HUES48 (cell line): ENCODE measurements at regions not wholly inside any gene's neighbourhood (a gene's known extent, or its start where the extent isn't known, plus 50 kb on each side); places are given as distances from the start of the nearest gene placed in this dataset.

Source experiments
- H3K27ac ChIP-seq: one replicate; pipeline ENCODE4 v1.7.0; 2013; ENCODE audit warnings: low read depth, low read length, inconsistent platforms
- H3K27me3 ChIP-seq: 2 replicates; pipeline ENCODE4 v1.6.1; 2013; ENCODE audit warnings: mild to moderate bottlenecking, low read length; ENCODE audit not compliant: control insufficient read depth, insufficient read depth
- H3K36me3 ChIP-seq: 2 replicates; pipeline ENCODE4 v1.6.1; 2013; ENCODE audit warnings: low read length; ENCODE audit not compliant: control insufficient read depth, insufficient read depth
- H3K4me1 ChIP-seq: 2 replicates; pipeline ENCODE4 v1.6.1; 2013; ENCODE audit warnings: mild to moderate bottlenecking, low read length; ENCODE audit not compliant: control insufficient read depth, insufficient read depth
- H3K4me3 ChIP-seq: 2 replicates; pipeline ENCODE4 v1.5.1; 2013; ENCODE audit warnings: mild to moderate bottlenecking, low read depth, low read length
- H3K9ac ChIP-seq: 2 replicates; pipeline ENCODE4 v1.6.1; 2013; ENCODE audit warnings: mild to moderate bottlenecking, low read depth, low read length, moderate library complexity
- H3K9me3 ChIP-seq: 2 replicates; pipeline ENCODE4 v1.6.1; 2013; ENCODE audit warnings: low read length; ENCODE audit not compliant: control insufficient read depth, insufficient read depth

DNA sequence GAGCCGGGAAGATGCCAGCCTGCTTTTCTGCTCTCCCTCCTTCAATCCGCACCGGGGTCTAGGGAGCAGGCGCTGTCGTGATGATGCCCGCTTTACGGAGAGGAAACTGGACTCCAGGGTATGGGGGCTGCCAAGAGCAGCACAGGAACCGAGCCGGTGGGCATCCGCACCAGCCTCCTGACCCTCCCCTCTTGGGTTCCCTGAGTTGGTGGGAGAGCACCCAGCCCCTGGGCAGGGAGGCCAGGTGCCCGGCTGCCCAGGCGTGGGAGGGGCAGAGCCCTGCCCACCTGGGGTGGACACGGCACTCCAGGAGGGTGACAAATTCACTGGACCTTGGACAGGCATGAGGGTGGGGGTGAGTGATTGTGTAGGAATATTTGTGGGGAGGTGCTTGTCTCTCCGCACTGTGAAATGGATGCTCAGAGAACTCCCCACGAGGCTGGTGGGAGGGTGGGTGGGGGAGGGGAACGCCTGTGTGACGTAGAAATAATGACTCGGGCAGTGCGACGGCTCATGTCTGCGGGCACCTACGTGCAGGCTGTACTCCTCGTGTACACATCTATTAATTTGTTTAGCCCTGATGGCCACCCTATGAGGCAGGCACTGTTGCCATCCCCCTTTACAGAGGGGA is 173.4 kb downstream of the BMP7 start:
- H3K4me1 ChIP-seq = peaks cover 5% of the 10 kb centered on the region; the same call in 1 of the 2 replicates
- H3K36me3 ChIP-seq = no peaks in the 10 kb centered on the region
- no peak overlapping the region for H3K4me3 ChIP-seq
- H3K9ac ChIP-seq = no peak overlapping the region
- peaks cover 9% of the 10 kb centered on the region for H3K27me3 ChIP-seq
- no peaks in the 10 kb centered on the region for H3K9me3 ChIP-seq
- H3K27ac ChIP-seq = no peak overlapping the region

DNA sequence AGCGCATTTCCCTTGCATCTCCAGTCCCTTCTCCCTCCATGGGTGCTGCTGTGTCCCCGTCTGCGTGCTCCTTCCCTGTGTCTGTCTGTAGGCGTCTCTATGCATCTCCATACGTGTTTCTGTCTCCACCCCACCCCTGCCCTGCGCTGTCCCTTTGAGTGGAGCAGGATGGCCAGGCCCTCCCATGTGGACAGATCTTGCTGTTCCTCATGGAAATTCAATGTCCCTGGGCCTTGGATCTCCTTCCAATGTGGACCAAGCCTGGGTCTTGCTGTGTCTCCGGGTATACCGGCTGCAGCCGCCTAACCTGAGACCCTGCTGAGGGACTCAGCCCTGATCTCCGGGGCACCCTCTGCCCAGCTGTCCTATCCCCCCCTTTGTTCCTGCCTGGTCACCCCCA is 172.7 kb downstream of the BMP7 start:
- Histone ChIP-seq H3K9me3 (no peaks in the 10 kb centered on the region), H3K4me3 (no peak overlapping the region)

DNA sequence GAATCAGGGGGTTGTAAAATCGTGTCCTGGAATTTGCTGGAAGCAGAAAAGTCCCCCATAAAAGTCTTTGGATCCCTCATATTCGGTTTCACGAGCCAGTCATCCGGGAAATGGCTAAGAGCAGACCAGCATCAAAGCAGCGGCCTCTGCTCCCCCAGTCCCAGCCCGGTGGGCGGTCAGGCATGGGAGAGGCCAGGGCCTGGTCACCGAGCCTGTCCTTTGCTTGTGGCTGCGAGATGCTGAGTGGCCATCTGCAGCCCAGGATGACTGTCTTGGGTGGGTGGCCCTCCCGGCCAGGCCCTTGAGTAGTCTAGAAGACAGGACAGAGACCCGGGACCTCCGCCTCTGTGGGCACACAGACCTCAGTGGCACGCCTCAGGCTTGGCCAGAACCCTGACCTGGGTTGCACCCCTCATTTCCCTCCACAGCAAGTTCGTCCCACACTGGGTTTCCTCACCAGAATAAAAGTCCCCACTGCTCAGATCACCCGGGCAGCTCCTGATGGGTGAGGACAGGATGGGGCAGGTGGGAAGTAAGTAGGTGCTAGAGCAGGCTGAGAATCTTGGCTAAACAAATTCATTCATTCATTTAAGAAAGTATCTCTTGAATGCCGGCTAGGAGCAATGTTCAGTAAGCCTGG is 172.1 kb downstream of the BMP7 start:
- Histone ChIP-seq H3K27me3 (peaks cover 9% of the 10 kb centered on the region), H3K4me1 (peaks cover 5% of the 10 kb centered on the region; the same call in 1 of the 2 replicates), H3K9me3 (no peaks in the 10 kb centered on the region), H3K9ac (no peak overlapping the region), H3K36me3 (no peaks in the 10 kb centered on the region), H3K4me3 (no peak overlapping the region), H3K27ac (no peak overlapping the region)

More for the DNA sequence above, 172.7 kb downstream of the BMP7 start:
- Histone ChIP-seq H3K4me1 (peaks cover 5% of the 10 kb centered on the region; the same call in 1 of the 2 replicates), H3K9ac (no peak overlapping the region), H3K27me3 (peaks cover 9% of the 10 kb centered on the region), H3K36me3 (no peaks in the 10 kb centered on the region), H3K27ac (no peak overlapping the region)

DNA sequence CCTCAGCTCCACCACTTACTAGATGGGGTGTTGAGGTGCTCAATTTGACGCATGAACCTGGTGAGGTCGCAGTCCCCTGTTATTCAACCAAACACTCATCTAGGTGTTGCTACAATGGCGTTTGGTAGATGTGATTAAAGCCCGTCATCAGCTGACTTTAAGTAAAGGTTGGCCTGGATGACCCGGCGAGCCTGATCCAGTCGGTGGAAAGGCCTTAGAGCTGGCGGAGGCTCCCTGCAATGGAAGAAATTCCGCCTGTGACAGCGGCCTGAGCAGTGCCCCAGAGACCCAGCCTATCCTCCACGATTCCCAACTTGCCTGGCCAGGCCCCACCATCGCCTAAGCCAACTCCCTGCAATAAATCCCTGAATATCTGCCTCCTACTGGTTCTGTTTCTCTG is 171.4 kb downstream of the BMP7 start:
- Histone ChIP-seq H3K9ac (no peak overlapping the region), H3K4me1 (peaks cover 2% of the 10 kb centered on the region; the same call in 1 of the 2 replicates), H3K9me3 (no peaks in the 10 kb centered on the region), H3K27ac (no peak overlapping the region), H3K27me3 (peaks cover 9% of the 10 kb centered on the region), H3K4me3 (no peak overlapping the region), H3K36me3 (no peaks in the 10 kb centered on the region)

DNA sequence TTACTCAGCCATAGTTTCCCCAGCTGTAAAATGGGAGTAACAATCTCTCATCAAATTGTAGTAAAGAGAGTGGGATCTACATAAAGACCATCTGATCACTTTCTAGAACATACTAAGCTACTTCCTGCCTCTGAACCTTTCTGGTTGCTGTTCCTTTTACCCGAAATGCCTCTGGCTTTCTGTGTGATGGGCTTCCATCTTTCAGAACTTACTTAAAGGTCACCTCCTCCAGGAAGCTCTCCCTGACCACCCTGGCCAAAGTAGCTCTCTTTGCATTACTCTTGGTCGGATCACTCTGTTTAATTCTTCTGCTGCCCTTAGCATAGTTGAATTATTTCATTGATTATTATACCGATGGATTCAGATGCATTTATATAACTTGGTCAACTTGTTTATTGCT is 171.0 kb downstream of the BMP7 start:
- Histone ChIP-seq H3K36me3 (no peaks in the 10 kb centered on the region), H3K9ac (no peak overlapping the region), H3K27me3 (peaks cover 9% of the 10 kb centered on the region), H3K9me3 (no peaks in the 10 kb centered on the region), H3K4me1 (no peaks in the 10 kb centered on the region), H3K4me3 (no peak overlapping the region), H3K27ac (no peak overlapping the region)

DNA sequence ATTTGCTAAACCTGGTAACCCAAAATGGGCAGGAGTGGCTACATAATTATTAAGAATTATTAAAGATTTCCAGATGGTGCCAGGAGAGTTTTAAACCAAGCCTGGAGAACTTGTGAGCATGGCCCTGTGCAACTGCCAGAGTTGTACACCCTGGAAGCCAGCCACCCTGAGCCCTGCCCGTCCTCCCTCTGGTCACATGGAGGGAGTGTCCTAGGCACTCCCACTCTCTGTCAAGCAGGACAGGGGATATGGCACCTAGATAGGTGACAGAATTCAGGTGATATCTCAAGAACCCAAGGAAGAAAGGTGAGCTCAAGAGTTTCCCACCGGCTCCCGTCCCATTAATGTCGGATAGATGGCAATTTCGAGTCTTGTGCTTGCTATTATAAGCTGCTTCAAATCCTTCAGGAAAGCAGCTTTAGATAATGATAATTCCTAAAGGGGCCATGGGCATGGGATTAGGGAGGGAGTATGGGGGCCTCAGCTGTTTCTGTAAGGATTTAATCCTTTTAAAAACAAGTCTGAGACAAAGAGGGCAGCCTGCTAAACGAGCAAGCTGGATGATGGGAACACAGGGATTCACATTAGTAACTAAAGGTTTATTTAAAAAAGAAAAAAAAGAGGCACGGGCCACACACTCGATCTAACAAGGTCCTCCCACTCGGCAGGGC is 169.1 kb downstream of the BMP7 start:
- H3K4me3 ChIP-seq = no peak overlapping the region
- H3K4me1 ChIP-seq = no peaks in the 10 kb centered on the region
- no peaks in the 10 kb centered on the region for H3K27me3 ChIP-seq
- H3K27ac ChIP-seq = no peak overlapping the region
- no peak overlapping the region for H3K9ac ChIP-seq
- no peaks in the 10 kb centered on the region for H3K36me3 ChIP-seq
- no peaks in the 10 kb centered on the region for H3K9me3 ChIP-seq

DNA sequence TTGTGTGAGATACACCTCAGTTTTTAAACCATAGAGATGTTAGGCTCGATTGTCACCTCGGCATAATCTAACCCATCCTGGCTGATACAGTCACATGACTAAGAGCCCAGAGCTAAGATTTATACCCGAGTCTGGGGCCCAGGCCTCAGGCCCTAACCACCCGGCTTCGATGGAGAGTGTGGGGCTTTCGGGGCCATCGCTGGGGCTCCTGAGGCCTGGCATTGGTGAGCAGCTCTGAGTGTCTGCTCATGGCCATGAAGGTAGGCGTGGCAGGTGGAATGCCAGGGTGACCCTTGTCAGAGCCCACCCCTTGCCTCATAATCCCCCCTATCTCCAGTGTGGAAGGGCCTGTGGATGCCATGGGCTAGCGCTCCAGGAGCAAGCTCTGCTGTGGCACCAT is 164.3 kb downstream of the BMP7 start:
- Histone ChIP-seq H3K4me1 (no peaks in the 10 kb centered on the region), H3K36me3 (no peaks in the 10 kb centered on the region), H3K9me3 (no peaks in the 10 kb centered on the region), H3K9ac (no peak overlapping the region), H3K27ac (no peak overlapping the region), H3K4me3 (no peak overlapping the region), H3K27me3 (no peaks in the 10 kb centered on the region)

DNA sequence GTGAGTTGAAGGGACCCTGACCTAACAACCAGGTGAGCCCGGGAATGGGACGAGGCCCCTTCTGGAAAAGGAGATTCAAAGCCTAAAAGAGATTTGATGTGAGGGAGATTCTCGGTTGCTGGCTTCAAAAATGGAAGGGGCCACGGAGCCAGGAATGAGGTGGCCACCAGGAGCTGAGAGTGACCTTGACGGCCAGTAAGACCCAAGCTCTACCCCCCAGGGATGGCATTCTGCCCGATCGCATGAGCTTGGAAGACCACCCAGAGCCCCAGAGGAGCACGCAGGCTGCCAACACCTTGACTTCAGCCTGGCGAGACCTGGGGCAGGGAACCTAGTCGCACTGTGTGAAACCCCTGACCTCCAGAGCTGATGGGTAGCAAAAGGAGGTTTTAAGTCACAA is 163.9 kb downstream of the BMP7 start:
- Histone ChIP-seq H3K4me1 (no peaks in the 10 kb centered on the region), H3K9ac (no peak overlapping the region), H3K27ac (no peak overlapping the region), H3K4me3 (no peak overlapping the region), H3K27me3 (no peaks in the 10 kb centered on the region), H3K36me3 (no peaks in the 10 kb centered on the region), H3K9me3 (no peaks in the 10 kb centered on the region)

DNA sequence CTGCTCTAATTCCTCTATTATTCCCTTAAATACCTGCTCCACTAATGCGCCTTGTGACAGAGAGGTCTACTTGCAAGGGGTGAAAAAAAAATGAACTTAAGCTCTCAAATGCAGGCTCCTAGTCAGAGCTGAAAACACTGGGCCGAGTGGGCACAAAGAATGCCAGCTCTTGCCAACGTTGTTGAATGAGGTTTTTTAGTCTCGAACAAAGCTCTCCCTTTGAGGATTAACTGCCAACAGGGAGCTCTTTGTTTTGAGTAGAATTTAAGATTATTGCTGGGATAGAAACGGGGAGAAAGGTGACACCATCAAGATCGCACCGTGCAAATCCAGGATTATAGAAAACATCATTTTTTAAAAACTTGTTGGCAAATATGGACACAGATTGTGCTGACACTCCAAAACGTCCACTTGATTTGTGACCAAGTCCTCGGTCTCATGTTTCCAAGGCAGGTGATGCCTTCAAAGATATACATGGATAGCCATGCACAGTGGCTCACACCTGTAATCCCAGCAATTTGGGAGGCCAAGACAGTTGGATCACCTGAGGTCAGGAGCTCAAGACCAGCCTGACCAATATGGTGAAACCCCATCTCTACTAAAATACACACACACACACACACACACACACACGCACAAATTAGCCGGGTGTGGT is 163.2 kb downstream of the BMP7 start:
- H3K4me1 ChIP-seq = no peaks in the 10 kb centered on the region
- no peak overlapping the region for H3K27ac ChIP-seq
- H3K36me3 ChIP-seq = no peaks in the 10 kb centered on the region
- no peaks in the 10 kb centered on the region for H3K27me3 ChIP-seq
- no peak overlapping the region for H3K4me3 ChIP-seq
- H3K9me3 ChIP-seq = no peaks in the 10 kb centered on the region
- no peak overlapping the region for H3K9ac ChIP-seq

DNA sequence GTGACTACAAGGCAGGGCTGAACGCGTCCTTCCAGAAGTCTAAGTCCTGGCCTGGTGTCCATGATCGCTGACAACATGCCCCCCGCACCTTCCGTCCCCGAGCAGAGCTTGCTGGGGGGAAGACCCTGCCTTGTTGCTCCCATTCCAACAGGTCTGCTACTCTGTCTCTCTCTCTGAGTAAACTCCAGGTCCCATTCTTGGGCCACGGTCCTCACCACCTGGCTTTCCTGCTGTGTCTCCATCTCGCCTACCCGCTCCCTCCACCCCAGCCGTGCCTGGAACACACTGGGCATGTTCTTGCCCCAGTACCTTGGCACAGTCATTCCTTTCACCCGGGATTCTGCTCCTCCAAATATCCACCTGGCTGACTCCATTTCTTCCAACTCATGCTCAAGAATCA is 162.3 kb downstream of the BMP7 start:
- no peak overlapping the region for H3K27ac ChIP-seq
- H3K4me3 ChIP-seq = no peak overlapping the region
- no peaks in the 10 kb centered on the region for H3K36me3 ChIP-seq
- no peaks in the 10 kb centered on the region for H3K27me3 ChIP-seq
- H3K9ac ChIP-seq = no peak overlapping the region
- no peaks in the 10 kb centered on the region for H3K4me1 ChIP-seq
- H3K9me3 ChIP-seq = no peaks in the 10 kb centered on the region
